ENCODE measurements at regions not wholly inside any gene's neighbourhood (a gene's known extent, or its start where the extent isn't known, plus 50 kb on each side); places are given as distances from the start of the nearest gene placed in this dataset.

- no peak for TF ChIP-seq TEAD4 (IDR thresholded peaks at IDR 0.05)
- no peak for TF ChIP-seq CREB1 (IDR thresholded peaks at IDR 0.05; ENCODE audit: low read depth)
- TF ChIP-seq MAX (IDR thresholded peaks at IDR 0.05): no peak
- TF ChIP-seq ZBTB7A (IDR thresholded peaks at IDR 0.05; ENCODE audit: low read depth): no peak
- no peak for TF ChIP-seq NFIC (IDR thresholded peaks at IDR 0.05)
- TF ChIP-seq EP300 (IDR thresholded peaks at IDR 0.05; ENCODE audit: borderline replicate concordance): no peak
- no peak for TF ChIP-seq TCF12 (IDR thresholded peaks at IDR 0.05; ENCODE audit: low read depth)
- no peak for TF ChIP-seq TAF1 (IDR thresholded peaks at IDR 0.05; ENCODE audit: low read depth)
- no peak for TF ChIP-seq FOXM1 (IDR thresholded peaks at IDR 0.05; ENCODE audit: borderline replicate concordance, low read depth)
- no peak for TF ChIP-seq REST (IDR thresholded peaks at IDR 0.05; ENCODE audit: low read depth)
- no peak for TF ChIP-seq RAD21 (IDR thresholded peaks at IDR 0.05; ENCODE audit: low read depth)
- TF ChIP-seq USF1 (IDR thresholded peaks at IDR 0.05): no peak
- no peak for TF ChIP-seq CEBPB (IDR thresholded peaks at IDR 0.05)
- no peak for TF ChIP-seq YY1 (IDR thresholded peaks at IDR 0.05; ENCODE audit: low read depth)
- TF ChIP-seq EGR1 (IDR thresholded peaks at IDR 0.05): no peak
Observed at GRCh38 chr5:125699860-125700259, 723.3 kb upstream of the GRAMD2B start.

GRCh38 chr5:125700380-125700861 is 722.8 kb upstream of the GRAMD2B start:
- TF ChIP-seq EP300 (IDR thresholded peaks at IDR 0.05; ENCODE audit: borderline replicate concordance) (no peak), FOXM1 (IDR thresholded peaks at IDR 0.05; ENCODE audit: borderline replicate concordance, low read depth) (no peak), ZBTB7A (IDR thresholded peaks at IDR 0.05; ENCODE audit: low read depth) (no peak), RAD21 (IDR thresholded peaks at IDR 0.05; ENCODE audit: low read depth) (no peak), TCF12 (IDR thresholded peaks at IDR 0.05; ENCODE audit: low read depth) (no peak), USF1 (IDR thresholded peaks at IDR 0.05) (no peak), TEAD4 (IDR thresholded peaks at IDR 0.05) (no peak), CREB1 (IDR thresholded peaks at IDR 0.05; ENCODE audit: low read depth) (no peak), TAF1 (IDR thresholded peaks at IDR 0.05; ENCODE audit: low read depth) (no peak), MAX (IDR thresholded peaks at IDR 0.05) (no peak), REST (IDR thresholded peaks at IDR 0.05; ENCODE audit: low read depth) (no peak), NFIC (IDR thresholded peaks at IDR 0.05) (no peak), YY1 (IDR thresholded peaks at IDR 0.05; ENCODE audit: low read depth) (no peak), CEBPB (IDR thresholded peaks at IDR 0.05) (no peak), EGR1 (IDR thresholded peaks at IDR 0.05) (no peak)

GRCh38 chr5:125703616-125704015 is 719.6 kb upstream of the GRAMD2B start:
- TF ChIP-seq REST (IDR thresholded peaks at IDR 0.05; ENCODE audit: low read depth) (no peak), CREB1 (IDR thresholded peaks at IDR 0.05; ENCODE audit: low read depth) (no peak), MAX (IDR thresholded peaks at IDR 0.05) (no peak), TEAD4 (IDR thresholded peaks at IDR 0.05) (no peak), USF1 (IDR thresholded peaks at IDR 0.05) (no peak), EP300 (IDR thresholded peaks at IDR 0.05; ENCODE audit: borderline replicate concordance) (no peak), CEBPB (IDR thresholded peaks at IDR 0.05) (no peak), EGR1 (IDR thresholded peaks at IDR 0.05) (no peak), ZBTB7A (IDR thresholded peaks at IDR 0.05; ENCODE audit: low read depth) (no peak), RAD21 (IDR thresholded peaks at IDR 0.05; ENCODE audit: low read depth) (no peak), NFIC (IDR thresholded peaks at IDR 0.05) (no peak), FOXM1 (IDR thresholded peaks at IDR 0.05; ENCODE audit: borderline replicate concordance, low read depth) (no peak), YY1 (IDR thresholded peaks at IDR 0.05; ENCODE audit: low read depth) (no peak), TAF1 (IDR thresholded peaks at IDR 0.05; ENCODE audit: low read depth) (no peak), TCF12 (IDR thresholded peaks at IDR 0.05; ENCODE audit: low read depth) (no peak)
